HG03196 (cell line): ENCODE measurements at regions not wholly inside any gene's neighbourhood (a gene's known extent, or its start where the extent isn't known, plus 50 kb on each side); places are given as distances from the start of the nearest gene placed in this dataset.

Experiments used
- ATAC-seq: cut with Tn5 transposase; IDR thresholded peaks from one replicate; pipeline ENCODE4 v1.9.1; 2021; ENCODE audit not compliant: unreplicated experiment

GRCh38 chr12:124489915-124490583 is 77.4 kb downstream of the NCOR2 start:
- no peak for ATAC-seq

- no peak for ATAC-seq
Measured at GRCh38 chr12:124489220-124489619, 78.2 kb downstream of the NCOR2 start.

- ATAC-seq: no peak
Measured at GRCh38 chr12:124488520-124488919, 78.9 kb downstream of the NCOR2 start.

DNA sequence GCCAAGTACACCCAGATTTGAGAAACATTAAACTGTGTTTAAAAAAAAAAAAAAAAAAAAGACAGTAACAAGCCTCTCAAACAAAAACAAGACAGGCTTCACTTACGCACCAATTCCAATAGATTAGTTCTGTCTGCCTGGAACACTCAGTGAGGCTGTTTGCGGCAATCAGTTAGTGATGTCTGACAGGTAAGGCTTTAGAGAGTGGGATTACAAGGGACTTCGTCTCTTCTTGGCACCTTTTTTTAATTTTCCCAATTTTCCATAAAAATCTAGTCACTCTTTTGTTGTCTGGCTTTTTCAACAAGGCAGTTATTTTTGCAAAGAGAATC is 79.6 kb downstream of the NCOR2 start:
- no peak for ATAC-seq

DNA sequence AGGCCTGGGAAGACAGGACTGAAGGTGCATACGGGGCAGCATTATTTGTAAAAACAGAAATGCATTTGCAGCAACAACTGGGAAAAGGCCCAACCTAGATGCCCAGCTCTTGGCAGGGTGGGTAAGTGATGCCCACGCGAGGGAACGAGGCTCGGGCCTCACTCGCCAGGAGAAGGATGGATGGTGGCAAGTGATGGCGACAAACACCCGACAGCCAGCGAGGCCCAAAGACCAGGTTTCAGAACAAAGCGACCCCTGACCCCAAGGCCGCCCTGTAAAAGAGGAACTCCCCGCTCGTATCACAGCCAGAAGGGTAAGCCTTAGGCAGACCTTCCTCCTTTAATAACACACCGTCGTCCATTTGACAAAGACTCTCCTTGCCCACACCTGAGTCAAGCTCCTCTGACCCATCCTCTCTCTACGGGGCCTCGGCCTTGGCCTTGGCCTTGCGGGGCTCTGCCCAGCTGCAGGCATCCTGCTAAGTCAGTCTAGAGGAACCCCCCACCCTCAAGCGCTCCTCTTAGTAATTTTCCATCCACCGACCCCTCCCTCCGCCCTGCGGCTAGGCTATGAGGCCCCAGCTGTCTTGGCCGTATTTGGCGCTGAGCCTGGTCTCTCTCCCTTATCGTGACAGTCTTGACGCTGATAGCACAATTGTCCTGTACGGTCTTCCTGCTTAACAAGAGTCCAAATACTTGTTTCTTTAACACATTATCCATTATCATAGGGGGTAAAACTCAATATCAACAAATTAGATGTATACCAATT is 80.2 kb downstream of the NCOR2 start:
- ATAC-seq: no peak

DNA sequence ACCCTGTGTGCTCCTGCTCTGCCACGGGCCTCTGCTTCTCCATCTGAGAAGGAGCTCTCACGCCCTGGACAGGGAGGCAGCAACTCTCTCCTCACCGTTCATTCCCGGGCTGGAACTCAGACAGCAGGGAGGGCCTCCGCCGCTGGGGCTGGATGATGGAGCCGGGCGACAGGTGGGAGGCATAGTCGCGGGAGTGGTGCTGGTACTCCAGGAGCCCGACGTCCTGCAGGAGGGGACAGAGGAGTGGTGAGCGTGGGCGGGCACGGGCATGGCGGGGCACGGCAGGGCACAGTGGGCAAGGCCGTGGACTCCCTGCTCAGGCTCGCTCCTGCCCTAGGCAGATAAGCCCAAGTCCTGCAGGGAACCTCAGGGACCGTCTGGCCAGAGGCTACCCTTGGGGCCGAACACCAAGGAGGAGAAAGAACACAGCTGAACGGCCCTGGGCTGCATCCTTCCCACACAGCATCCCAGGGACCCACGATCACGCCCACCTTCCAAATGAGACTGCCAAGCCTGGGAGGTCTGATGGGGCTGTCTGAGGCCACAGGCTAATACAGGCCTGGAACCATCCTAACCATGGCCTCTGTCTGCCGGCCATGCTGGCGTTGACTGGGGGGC is 81.0 kb downstream of the NCOR2 start:
- no peak for ATAC-seq

- no peak for ATAC-seq
Measured at GRCh38 chr12:124485371-124485770, 82.0 kb downstream of the NCOR2 start.

GRCh38 chr12:124484526-124484953 is 82.9 kb downstream of the NCOR2 start:
- no peak for ATAC-seq

- no peak for ATAC-seq
Measured at GRCh38 chr12:124484067-124484466, 83.3 kb downstream of the NCOR2 start.

- ATAC-seq: no peak
Measured at GRCh38 chr12:124482901-124483799, 84.3 kb downstream of the NCOR2 start.

GRCh38 chr12:124482567-124482893 is 84.9 kb downstream of the NCOR2 start:
- no peak for ATAC-seq

DNA sequence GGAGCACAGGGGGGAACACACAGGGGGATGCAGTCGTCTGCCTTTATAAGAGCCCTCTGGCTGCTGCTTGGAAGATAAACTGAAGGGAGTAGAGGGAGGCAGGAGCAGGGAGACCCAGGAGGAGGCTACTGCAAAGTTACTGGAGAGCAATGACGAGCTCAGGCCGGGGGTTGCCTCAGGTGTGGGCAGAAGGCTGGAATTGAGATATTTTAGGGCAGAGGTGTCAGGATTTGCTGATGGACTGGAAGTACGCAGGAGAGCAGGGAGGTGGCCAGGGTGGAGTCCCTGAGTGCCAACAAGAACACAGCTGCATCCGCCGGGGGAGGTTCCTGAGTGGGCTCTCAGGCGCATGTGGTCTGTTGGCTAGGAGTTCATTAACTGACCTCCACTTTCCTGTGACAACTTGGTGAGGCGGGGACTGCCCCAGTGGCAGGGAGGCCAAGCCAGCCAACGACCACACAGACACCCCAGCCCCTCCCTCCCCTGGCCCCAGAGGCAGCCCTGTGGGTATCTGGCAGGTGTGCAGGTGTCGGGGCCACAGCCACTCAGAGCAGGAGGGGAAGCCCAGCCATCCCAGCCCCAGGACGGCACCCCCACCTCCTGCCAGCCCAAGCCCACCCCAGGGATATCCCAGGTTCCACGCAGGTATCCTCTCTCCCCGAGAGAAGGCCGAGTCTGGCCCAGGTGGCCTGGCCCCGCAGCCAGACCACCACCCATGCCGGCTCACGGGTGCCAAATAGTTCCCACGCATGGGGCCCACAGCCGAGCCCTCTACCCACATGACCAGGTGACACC is 85.4 kb downstream of the NCOR2 start:
- ATAC-seq: peak; percentile 44

DNA sequence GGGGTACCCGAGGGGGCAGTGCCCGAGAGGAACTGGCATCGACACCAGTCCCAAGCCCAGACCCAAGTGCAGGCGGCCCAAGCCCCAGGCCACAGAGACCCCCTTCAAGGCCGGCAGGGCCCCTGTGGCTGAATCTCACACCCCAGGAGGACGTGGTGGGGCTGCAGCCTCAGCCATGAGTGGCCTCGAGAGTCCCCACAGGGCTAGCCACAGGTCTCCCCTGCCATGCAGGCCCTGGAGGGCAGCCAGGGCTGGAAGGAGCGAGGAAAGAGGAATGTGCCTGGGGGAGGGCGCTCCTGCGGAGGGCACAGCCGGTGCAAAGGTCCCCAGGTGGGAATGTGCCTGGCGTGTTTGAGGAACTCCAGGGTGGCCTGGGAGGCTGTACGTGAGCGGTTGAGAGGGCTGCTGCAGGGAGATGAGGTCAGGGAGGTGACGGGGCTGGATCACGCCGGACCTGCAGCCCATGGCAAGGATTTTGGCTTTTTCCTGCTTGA is 86.1 kb downstream of the NCOR2 start:
- ATAC-seq: no peak

DNA sequence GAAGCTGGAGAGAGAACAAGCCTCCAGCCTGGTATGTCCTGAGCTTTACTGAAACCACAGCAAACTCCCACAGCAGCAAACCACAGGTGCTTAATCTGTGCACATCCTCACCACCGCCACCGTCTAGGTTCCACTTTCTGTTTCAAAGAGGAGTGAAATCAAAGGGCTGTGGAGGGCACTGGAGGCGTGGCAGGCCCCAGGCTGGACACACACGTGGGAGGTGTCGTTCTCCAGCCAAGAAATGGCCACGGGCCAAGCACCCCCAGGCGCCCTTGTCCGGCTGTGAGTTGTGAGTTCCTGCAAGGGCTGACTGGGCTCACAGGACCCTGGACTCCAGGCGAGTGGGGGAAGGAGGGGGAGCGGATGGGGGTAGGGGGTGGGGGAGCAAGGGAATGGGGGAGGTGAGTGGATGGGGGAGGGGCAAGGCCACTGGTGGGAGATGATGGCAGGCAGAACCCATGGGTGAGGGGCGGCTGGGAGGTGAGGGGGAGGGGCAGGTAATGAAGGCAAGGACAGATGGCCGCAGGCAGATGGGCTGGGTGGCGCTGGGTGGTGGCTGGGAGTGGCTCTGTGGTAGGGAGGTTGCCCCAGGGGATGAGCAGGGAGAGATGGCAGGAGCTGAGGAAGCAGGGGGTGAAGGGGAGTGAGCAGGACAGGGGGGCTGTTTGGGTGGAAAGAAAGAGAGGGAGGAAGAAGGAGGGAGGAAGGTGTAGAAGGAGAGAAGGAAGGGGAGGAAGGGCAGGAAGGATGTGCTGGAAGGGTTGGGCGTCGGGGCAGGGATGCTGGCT is 86.7 kb downstream of the NCOR2 start:
- ATAC-seq: peak; percentile 61

DNA sequence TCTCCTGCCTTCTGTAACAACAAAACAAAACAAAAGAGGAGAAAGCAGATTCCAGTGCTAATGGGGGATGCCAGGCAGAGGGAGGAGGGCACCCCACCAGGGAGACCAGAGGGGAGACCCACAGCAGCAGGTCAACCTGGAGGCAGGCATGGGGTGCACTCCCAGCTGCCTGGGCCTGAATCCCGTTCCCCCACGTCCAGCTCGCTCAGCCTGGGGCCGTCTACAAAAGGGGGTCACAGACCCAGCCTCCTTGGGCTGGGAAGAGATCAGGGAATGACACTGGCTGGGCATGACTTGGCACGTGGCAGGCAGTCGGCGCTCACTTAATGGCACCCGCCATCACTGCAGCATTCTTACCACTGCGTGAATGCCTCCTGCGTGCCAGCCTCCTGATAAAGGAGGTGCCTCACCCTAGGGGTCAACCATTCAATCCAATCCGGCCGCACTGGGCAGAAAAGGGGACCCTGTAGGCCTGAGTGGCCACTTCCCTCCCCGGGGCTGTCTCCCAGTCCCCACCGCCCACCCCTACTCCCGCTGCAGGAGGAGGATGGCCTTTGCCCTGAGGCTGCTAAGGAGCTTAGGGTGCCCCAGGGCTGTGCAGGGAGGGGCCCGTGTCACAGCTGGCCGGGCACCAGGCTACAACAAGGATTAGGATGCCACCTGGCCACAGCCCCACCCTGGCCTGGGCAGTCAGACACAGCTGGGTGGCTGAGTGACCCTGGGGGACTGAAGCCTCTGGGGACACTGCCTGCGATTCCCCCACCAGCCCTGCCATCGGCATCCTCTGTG is 87.5 kb downstream of the NCOR2 start:
- no peak for ATAC-seq

DNA sequence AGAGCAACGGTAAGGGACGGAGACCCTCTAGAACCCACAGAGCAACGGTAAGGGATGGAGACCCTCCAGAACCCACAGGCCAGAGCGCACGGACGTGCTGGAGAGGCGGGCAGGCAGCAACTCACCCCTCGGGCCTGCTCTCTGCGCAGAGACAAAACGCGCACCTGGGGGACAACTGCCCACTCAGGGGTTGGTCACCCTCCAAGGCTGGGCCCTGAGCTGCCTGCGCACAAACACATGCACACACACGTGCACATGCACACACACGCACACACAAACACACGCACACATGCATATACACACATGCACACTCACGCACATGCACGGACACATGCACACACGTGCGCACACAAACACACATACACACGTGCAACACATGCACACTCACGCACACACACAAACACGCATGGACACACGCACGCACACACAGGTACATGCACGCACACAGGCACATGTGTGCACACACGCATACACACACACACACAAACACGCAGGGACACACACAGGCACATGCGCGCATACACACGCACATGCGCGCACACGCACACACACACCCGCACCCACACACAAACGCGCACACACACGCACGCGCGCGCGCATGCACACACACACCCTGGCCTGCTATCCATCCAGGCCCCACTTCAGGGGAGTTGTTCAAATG is 88.3 kb downstream of the NCOR2 start:
- no peak for ATAC-seq

GRCh38 chr12:124478416-124478815 is 89.0 kb downstream of the NCOR2 start:
- no peak for ATAC-seq
